ENCODE measurements at regions not wholly inside any gene's neighbourhood (a gene's known extent, or its start where the extent isn't known, plus 50 kb on each side); places are given as distances from the start of the nearest gene placed in this dataset.

DNA sequence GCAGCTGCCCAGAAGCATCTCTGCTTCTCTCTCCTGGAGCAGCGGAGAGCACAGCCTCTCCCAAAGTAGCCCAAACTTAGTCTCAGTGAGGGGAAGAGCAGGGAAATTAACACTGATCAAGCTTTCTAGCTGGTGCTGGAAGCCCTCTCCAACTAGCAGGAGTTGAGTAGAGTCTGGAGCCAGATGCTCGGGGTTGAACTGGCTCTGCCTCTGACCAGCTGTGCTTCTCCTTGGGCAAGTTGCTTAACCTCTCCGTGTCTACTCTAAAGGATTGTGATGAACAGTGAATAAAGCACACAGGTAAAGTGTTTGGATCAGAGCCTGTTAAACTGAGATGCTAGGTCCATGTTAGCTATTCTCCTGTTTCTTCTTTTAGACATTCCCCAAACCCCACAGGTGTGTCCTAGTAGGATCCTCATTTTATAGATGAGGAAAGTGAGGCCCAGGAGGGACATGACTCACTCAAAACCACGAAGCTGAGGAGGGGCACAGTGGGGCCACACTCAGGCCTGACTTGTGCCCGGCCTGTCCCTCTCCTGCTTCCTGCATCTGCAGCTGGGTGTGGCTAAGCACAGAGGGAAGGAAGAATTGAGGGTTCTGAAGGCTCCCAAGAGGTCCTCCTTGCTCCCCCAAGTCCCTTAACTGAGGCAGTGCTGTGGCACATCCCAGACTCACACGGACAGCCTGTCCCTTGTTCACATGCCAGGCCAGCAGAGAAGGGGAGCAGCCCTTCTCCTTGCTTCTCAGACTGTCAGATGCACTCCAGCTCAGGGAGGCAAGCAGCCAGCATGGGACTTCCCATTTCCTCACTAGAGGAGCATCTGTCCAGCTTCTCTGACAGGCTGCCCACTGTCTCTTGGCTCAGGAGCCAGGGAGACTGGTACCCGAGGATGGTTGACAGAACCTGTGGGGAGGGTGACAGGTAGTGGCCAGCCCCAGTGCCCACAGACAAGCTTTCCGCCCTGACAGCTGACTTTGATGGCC lies 152.0 kb upstream of the IGSF21 start:
- H4K20me1 ChIP-seq (ENCODE audit: insufficient read depth): no peaks in the 10 kb centered on the region
- no peak overlapping the region; the same call in 1 of the 2 replicates for H3K4me2 ChIP-seq (ENCODE audit: low read length)
- no peak overlapping the region for H2AFZ ChIP-seq (ENCODE audit: low read depth, low read length, poor library complexity, severe bottlenecking)
- no peaks in the 10 kb centered on the region for H3K9me2 ChIP-seq (ENCODE audit: insufficient read depth)
- no peaks in the 10 kb centered on the region; a peak in 1 of 4 replicates for H3K4me1 ChIP-seq (ENCODE audit: control insufficient read depth in 1 of 2, insufficient read depth in 2 of 2, low read length in 2 of 2)
- no peak overlapping the region for H3K27ac ChIP-seq (ENCODE audit: low read depth, low read length)
- H3K9me3 ChIP-seq (ENCODE audit: control insufficient read depth in 1 of 2, insufficient read depth in 1 of 2, low read depth in 1 of 2, low read length in 2 of 2): no peaks in the 10 kb centered on the region
- ChIA-PET RAD21 (ENCODE audit: low non-redundant PET in 1 of 2, low total read pairs in 2 of 2, uncharacterized antibody in 2 of 2, unreplicated experiment in 2 of 2) (no interaction called here), POLR2A (no interaction called here), CTCF (no interaction called here)
- peaks cover 44% of the 10 kb centered on the region for H3K27me3 ChIP-seq (ENCODE audit: insufficient read depth, low read length)
- no peaks in the 10 kb centered on the region for H3K36me3 ChIP-seq (ENCODE audit: control insufficient read depth in 1 of 2, insufficient read depth in 2 of 2, low read length in 2 of 2)
- no TSS peak for BruUV-seq (replicated peaks)
- no peak overlapping the region for H3K9ac ChIP-seq (ENCODE audit: low read length)
- DNase-seq (ENCODE audit: low read depth, low spot score) (no peak), ATAC-seq (no peak; the same call in 1 of the 2 replicates)
- H3K4me3 ChIP-seq (replicated peaks in 1 of 2; ENCODE audit: low read depth in 1 of 2, low read length in 2 of 2): no peak overlapping the region
- no peak for TF ChIP-seq TCF7L2 (IDR thresholded peaks at IDR 0.05; ENCODE audit: borderline replicate concordance, extremely low read depth, insufficient read depth, insufficient read length)
- TF ChIP-seq, protein P1, sequence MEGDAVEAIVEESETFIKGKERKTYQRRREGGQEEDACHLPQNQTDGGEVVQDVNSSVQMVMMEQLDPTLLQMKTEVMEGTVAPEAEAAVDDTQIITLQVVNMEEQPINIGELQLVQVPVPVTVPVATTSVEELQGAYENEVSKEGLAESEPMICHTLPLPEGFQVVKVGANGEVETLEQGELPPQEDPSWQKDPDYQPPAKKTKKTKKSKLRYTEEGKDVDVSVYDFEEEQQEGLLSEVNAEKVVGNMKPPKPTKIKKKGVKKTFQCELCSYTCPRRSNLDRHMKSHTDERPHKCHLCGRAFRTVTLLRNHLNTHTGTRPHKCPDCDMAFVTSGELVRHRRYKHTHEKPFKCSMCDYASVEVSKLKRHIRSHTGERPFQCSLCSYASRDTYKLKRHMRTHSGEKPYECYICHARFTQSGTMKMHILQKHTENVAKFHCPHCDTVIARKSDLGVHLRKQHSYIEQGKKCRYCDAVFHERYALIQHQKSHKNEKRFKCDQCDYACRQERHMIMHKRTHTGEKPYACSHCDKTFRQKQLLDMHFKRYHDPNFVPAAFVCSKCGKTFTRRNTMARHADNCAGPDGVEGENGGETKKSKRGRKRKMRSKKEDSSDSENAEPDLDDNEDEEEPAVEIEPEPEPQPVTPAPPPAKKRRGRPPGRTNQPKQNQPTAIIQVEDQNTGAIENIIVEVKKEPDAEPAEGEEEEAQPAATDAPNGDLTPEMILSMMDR (IDR thresholded peaks at IDR 0.05 in 2 of 3, conservative IDR thresholded peaks at IDR 0.05 in 1 of 3; ENCODE audit: borderline replicate concordance in 1 of 3, insufficient read depth in 1 of 3, low read depth in 2 of 3, low read length in 2 of 3): no peak
- no peaks in the 10 kb centered on the region for H3K79me2 ChIP-seq (ENCODE audit: insufficient read depth, low read length)
- intact Hi-C loops (cut with micrococcal nuclease): no loop called here

DNA sequence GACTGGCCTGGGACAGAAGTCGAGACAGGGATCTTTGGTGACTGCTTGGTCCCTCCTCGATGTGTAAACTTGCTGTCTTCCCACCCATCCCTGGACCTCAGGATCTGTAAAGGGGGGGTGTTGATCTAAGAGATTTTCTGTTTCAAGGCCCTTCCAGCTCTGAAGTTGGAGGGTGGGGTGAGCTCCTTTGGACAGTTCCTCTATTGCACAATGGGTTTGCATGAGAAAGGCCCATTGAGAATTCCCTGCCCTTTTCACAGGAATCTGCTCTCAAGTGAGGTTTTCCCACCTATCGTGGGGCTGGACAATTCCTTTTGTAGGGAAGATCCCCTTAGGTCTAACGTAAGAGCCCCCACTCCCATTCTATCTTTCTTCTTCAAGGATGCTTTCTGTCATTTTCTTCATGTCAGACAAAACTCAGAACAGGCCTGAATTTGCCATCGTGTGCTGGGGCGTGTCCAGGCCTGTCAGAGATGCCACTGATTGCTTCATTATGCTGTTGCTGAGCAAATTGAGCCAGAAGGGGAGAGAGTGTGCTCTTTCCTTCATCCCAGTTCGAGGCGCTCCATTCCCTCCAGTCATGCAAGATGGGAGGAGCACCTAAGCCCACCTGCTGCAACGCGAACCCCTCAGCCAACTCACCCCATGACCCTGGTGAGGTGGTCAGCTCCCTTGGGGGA lies 149.9 kb upstream of the IGSF21 start:
- RAD21 ChIA-PET (ENCODE audit: low non-redundant PET in 1 of 2, low total read pairs in 2 of 2, uncharacterized antibody in 2 of 2, unreplicated experiment in 2 of 2): no interaction called here
- CTCF ChIA-PET: no interaction called here
- Histone ChIP-seq H3K36me3 (ENCODE audit: control insufficient read depth in 1 of 2, insufficient read depth in 2 of 2, low read length in 2 of 2) (no peaks in the 10 kb centered on the region), H3K27me3 (ENCODE audit: insufficient read depth, low read length) (peaks cover 56% of the 10 kb centered on the region), H3K9me2 (ENCODE audit: insufficient read depth) (no peaks in the 10 kb centered on the region), H3K9ac (ENCODE audit: low read length) (no peak overlapping the region), H2AFZ (ENCODE audit: low read depth, low read length, poor library complexity, severe bottlenecking) (no peak overlapping the region), H3K4me1 (ENCODE audit: control insufficient read depth in 1 of 2, insufficient read depth in 2 of 2, low read length in 2 of 2) (no peaks in the 10 kb centered on the region; a peak in 1 of 4 replicates), H3K79me2 (ENCODE audit: insufficient read depth, low read length) (no peaks in the 10 kb centered on the region), H3K9me3 (ENCODE audit: control insufficient read depth in 1 of 2, insufficient read depth in 1 of 2, low read depth in 1 of 2, low read length in 2 of 2) (no peaks in the 10 kb centered on the region), H3K4me3 (replicated peaks in 1 of 2; ENCODE audit: low read depth in 1 of 2, low read length in 2 of 2) (no peak overlapping the region), H3K27ac (ENCODE audit: low read depth, low read length) (no peak overlapping the region), H4K20me1 (ENCODE audit: insufficient read depth) (no peaks in the 10 kb centered on the region), H3K4me2 (ENCODE audit: low read length) (no peak overlapping the region)
- POLR2A ChIA-PET: no interaction called here
- intact Hi-C loops (cut with micrococcal nuclease): no loop called here
- no peak for ATAC-seq
- DNase-seq (ENCODE audit: low read depth, low spot score): no peak
- no TSS peak for BruUV-seq (replicated peaks)
- no peak for TF ChIP-seq RAD21 (IDR thresholded peaks at IDR 0.05; ENCODE audit: low read depth)
- TF ChIP-seq, protein P2, sequence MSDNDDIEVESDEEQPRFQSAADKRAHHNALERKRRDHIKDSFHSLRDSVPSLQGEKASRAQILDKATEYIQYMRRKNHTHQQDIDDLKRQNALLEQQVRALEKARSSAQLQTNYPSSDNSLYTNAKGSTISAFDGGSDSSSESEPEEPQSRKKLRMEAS (IDR thresholded peaks at IDR 0.05): no peak
- TF ChIP-seq POLR2AphosphoS5 (IDR thresholded peaks at IDR 0.05; ENCODE audit: low read depth, low read length): no peak
- no peak for TF ChIP-seq ELF1 (IDR thresholded peaks at IDR 0.05; ENCODE audit: borderline replicate concordance, low read depth)
- TF ChIP-seq ZNF274 (IDR thresholded peaks at IDR 0.05; ENCODE audit: low read depth, low read length): no peak
- no peak for TF ChIP-seq EZH2phosphoT487 (IDR thresholded peaks at IDR 0.05; ENCODE audit: borderline replicate concordance)
- TF ChIP-seq TCF7L2 (IDR thresholded peaks at IDR 0.05; ENCODE audit: borderline replicate concordance, extremely low read depth, insufficient read depth, insufficient read length): no peak
- no peak for TF ChIP-seq EZH2 (IDR thresholded peaks at IDR 0.05)
- TF ChIP-seq FOSL1 (IDR thresholded peaks at IDR 0.05; ENCODE audit: low read depth): no peak
- no peak for TF ChIP-seq CBX3 (IDR thresholded peaks at IDR 0.05; ENCODE audit: low read depth)
- TF ChIP-seq YY1 (IDR thresholded peaks at IDR 0.05; ENCODE audit: extremely low read depth, insufficient replicate concordance, low read depth, low read length): no peak
- TF ChIP-seq SIN3A (IDR thresholded peaks at IDR 0.05; ENCODE audit: low read depth): no peak

All from HCT116 (cell line).